HepG2 (cell line): ENCODE measurements at regions not wholly inside any gene's neighbourhood (a gene's known extent, or its start where the extent isn't known, plus 50 kb on each side); places are given as distances from the start of the nearest gene placed in this dataset.

Source experiments
- CAMTA2 ChIP-seq: sonication (generic); formaldehyde crosslinking; IDR thresholded peaks from 2 replicates; pipeline ENCODE4 v1.4.0; 2020; ENCODE audit warnings: mild to moderate bottlenecking, missing genetic modification reagents, borderline replicate concordance
- DNMT1 ChIP-seq: sonication (generic); formaldehyde crosslinking; IDR thresholded peaks from 2 replicates; pipeline ENCODE4 v1.5.1; 2020; ENCODE audit warnings: mild to moderate bottlenecking, missing genetic modification reagents
- DPF2 ChIP-seq: sonication (generic); formaldehyde crosslinking; IDR thresholded peaks from 2 replicates; pipeline ENCODE4 v1.4.0; 2020; ENCODE audit warnings: mild to moderate bottlenecking, low read depth, missing genetic modification reagents, borderline replicate concordance
- HCFC1 ChIP-seq: fragments of 150-350 bp; IDR thresholded peaks from 2 replicates; pipeline ENCODE4 v1.6.1; 2014; ENCODE audit warnings: low read depth, low read length
- SAFB2 ChIP-seq: sonication (generic); formaldehyde crosslinking; IDR thresholded peaks from 2 replicates; pipeline ENCODE4 v1.5.1; 2020; ENCODE audit warnings: missing genetic modification reagents, low read depth, mild to moderate bottlenecking, borderline replicate concordance
- SAP130 ChIP-seq: IDR thresholded peaks from 2 replicates; pipeline ENCODE4 v1.6.1; 2016; ENCODE audit warnings: low read depth
- SYNCRIP ChIP-seq: fragments of 200-400 bp; formaldehyde crosslinking; IDR thresholded peaks from 2 replicates; pipeline ENCODE4 v1.6.1; 2018; ENCODE audit warnings: mild to moderate bottlenecking, low read depth, low read length; ENCODE audit not compliant: insufficient read depth
- ZNF619 ChIP-seq: sonication (generic); formaldehyde crosslinking; IDR thresholded peaks from 2 replicates; pipeline ENCODE4 v1.4.0; 2020; ENCODE audit warnings: mild to moderate bottlenecking, missing genetic modification reagents
- ZNF670 ChIP-seq: sonication (generic); formaldehyde crosslinking; IDR thresholded peaks from 2 replicates; pipeline ENCODE4 v1.8.0; 2022; ENCODE audit warnings: mild to moderate bottlenecking, missing genetic modification reagents, borderline replicate concordance
- TF ChIP-seq, protein P1 (sequence below): sonication (generic); formaldehyde crosslinking; IDR thresholded peaks from 2 replicates; pipeline ENCODE4 v1.4.0; 2020; ENCODE audit warnings: missing genetic modification reagents
- TF ChIP-seq, protein P2 (sequence below): sonication (generic); formaldehyde crosslinking; IDR thresholded peaks from 2 replicates; pipeline ENCODE4 v1.9.0; 2021; ENCODE audit warnings: mild to moderate bottlenecking, missing genetic modification reagents
- TF ChIP-seq, protein P3 (sequence below): sonication (generic); formaldehyde crosslinking; IDR thresholded peaks from 2 replicates; pipeline ENCODE4 v1.4.0; 2020; ENCODE audit warnings: mild to moderate bottlenecking, missing genetic modification reagents

DNA sequence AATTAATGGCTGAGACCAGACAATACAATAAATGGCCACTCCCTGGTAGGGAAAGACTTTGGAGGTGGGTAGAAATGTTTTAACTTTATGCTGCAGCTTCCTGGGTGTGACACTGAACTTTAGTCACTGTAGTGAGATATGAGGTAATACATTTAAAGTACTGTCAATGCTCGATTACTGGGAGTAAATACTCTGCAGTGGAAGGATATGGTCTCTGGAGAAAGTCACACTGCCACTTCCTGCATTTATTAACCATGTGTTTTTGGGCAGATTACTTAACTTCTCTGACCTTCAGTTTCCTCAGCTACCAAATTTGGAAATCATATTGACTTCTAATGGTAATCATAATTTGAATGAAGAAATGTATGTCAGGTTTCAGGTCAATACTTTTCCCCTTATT is 317.1 kb upstream of the TGFBR2 start (continued):
- peak; percentile 64 for TF ChIP-seq SAP130
- TF ChIP-seq, protein P1, sequence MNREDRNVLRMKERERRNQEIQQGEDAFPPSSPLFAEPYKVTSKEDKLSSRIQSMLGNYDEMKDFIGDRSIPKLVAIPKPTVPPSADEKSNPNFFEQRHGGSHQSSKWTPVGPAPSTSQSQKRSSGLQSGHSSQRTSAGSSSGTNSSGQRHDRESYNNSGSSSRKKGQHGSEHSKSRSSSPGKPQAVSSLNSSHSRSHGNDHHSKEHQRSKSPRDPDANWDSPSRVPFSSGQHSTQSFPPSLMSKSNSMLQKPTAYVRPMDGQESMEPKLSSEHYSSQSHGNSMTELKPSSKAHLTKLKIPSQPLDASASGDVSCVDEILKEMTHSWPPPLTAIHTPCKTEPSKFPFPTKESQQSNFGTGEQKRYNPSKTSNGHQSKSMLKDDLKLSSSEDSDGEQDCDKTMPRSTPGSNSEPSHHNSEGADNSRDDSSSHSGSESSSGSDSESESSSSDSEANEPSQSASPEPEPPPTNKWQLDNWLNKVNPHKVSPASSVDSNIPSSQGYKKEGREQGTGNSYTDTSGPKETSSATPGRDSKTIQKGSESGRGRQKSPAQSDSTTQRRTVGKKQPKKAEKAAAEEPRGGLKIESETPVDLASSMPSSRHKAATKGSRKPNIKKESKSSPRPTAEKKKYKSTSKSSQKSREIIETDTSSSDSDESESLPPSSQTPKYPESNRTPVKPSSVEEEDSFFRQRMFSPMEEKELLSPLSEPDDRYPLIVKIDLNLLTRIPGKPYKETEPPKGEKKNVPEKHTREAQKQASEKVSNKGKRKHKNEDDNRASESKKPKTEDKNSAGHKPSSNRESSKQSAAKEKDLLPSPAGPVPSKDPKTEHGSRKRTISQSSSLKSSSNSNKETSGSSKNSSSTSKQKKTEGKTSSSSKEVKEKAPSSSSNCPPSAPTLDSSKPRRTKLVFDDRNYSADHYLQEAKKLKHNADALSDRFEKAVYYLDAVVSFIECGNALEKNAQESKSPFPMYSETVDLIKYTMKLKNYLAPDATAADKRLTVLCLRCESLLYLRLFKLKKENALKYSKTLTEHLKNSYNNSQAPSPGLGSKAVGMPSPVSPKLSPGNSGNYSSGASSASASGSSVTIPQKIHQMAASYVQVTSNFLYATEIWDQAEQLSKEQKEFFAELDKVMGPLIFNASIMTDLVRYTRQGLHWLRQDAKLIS (CRISPR knock-in tag) = no peak
- TF ChIP-seq DPF2 (CRISPR knock-in tag) = no peak; the same call in 1 of the 2 replicates
- TF ChIP-seq, protein P2, sequence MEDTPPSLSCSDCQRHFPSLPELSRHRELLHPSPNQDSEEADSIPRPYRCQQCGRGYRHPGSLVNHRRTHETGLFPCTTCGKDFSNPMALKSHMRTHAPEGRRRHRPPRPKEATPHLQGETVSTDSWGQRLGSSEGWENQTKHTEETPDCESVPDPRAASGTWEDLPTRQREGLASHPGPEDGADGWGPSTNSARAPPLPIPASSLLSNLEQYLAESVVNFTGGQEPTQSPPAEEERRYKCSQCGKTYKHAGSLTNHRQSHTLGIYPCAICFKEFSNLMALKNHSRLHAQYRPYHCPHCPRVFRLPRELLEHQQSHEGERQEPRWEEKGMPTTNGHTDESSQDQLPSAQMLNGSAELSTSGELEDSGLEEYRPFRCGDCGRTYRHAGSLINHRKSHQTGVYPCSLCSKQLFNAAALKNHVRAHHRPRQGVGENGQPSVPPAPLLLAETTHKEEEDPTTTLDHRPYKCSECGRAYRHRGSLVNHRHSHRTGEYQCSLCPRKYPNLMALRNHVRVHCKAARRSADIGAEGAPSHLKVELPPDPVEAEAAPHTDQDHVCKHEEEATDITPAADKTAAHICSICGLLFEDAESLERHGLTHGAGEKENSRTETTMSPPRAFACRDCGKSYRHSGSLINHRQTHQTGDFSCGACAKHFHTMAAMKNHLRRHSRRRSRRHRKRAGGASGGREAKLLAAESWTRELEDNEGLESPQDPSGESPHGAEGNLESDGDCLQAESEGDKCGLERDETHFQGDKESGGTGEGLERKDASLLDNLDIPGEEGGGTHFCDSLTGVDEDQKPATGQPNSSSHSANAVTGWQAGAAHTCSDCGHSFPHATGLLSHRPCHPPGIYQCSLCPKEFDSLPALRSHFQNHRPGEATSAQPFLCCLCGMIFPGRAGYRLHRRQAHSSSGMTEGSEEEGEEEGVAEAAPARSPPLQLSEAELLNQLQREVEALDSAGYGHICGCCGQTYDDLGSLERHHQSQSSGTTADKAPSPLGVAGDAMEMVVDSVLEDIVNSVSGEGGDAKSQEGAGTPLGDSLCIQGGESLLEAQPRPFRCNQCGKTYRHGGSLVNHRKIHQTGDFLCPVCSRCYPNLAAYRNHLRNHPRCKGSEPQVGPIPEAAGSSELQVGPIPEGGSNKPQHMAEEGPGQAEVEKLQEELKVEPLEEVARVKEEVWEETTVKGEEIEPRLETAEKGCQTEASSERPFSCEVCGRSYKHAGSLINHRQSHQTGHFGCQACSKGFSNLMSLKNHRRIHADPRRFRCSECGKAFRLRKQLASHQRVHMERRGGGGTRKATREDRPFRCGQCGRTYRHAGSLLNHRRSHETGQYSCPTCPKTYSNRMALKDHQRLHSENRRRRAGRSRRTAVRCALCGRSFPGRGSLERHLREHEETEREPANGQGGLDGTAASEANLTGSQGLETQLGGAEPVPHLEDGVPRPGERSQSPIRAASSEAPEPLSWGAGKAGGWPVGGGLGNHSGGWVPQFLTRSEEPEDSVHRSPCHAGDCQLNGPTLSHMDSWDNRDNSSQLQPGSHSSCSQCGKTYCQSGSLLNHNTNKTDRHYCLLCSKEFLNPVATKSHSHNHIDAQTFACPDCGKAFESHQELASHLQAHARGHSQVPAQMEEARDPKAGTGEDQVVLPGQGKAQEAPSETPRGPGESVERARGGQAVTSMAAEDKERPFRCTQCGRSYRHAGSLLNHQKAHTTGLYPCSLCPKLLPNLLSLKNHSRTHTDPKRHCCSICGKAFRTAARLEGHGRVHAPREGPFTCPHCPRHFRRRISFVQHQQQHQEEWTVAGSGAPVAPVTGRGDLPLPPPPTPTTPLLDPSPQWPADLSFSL (CRISPR knock-in tag) = no peak
- no peak for TF ChIP-seq HCFC1
- no peak for TF ChIP-seq ZNF619 (CRISPR knock-in tag)
- no peak for TF ChIP-seq SAFB2 (CRISPR knock-in tag)
- no peak for TF ChIP-seq SYNCRIP
- TF ChIP-seq, protein P3, sequence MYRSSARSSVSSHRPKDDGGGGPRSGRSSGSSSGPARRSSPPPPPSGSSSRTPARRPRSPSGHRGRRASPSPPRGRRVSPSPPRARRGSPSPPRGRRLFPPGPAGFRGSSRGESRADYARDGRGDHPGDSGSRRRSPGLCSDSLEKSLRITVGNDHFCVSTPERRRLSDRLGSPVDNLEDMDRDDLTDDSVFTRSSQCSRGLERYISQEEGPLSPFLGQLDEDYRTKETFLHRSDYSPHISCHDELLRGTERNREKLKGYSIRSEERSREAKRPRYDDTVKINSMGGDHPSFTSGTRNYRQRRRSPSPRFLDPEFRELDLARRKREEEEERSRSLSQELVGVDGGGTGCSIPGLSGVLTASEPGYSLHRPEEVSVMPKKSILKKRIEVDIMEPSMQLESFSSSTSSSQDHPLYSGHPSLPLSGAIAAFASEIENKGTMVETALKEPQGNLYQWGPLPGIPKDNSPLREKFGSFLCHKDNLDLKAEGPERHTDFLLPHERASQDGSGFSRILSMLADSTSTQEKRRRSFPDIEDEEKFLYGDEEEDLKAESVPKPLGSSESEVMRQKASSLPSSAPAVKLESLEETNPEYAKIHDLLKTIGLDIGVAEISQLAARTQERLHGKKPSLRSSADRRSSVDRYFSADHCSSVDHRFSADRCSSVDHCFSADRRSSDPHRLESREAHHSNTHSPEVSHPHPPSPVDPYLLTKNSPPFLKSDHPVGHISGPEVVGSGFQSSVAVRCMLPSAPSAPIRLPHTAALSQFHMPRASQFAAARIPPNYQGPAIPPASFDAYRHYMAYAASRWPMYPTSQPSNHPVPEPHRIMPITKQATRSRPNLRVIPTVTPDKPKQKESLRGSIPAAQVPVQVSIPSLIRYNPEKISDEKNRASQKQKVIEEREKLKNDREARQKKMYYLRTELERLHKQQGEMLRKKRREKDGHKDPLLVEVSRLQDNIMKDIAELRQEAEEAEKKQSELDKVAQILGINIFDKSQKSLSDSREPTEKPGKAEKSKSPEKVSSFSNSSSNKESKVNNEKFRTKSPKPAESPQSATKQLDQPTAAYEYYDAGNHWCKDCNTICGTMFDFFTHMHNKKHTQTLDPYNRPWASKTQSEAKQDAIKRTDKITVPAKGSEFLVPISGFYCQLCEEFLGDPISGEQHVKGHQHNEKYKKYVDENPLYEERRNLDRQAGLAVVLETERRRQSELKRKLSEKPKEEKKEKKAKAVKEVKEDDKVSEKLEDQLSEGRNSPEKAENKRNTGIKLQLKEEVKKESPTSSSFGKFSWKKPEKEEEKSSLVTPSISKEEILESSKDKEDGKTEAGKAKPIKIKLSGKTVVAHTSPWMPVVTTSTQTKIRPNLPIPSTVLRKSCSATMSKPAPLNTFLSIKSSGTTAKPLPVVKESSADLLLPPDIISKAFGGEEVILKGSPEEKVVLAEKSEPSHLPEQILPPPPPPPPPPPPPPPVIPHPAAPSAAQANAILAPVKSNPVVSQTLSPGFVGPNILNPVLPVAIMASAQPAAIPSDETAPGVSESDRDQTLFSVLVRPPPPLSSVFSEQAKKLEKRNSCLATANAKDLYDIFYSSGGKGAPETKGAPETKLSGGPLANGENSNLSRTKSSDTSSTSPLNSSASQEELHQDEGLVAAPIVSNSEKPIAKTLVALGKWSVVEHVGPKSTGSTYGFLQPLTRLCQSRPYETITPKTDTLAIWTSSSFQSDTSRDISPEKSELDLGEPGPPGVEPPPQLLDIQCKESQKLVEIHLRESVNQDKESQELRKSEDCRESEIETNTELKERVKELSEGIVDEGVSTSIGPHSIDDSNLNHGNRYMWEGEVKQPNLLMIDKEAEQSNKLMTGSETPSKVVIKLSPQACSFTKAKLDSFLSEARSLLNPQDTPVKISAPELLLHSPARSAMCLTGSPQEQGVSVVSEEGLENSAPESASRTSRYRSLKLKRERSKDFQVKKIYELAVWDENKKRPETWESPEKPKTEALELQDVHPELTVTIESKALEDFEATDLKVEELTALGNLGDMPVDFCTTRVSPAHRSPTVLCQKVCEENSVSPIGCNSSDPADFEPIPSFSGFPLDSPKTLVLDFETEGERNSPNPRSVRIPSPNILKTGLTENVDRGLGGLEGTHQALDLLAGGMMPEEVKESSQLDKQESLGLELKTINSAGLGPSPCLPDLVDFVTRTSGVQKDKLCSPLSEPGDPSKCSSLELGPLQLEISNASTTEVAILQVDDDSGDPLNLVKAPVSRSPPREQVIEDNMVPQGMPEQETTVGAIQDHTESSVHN (CRISPR knock-in tag) = no peak
- no peak for TF ChIP-seq DNMT1 (CRISPR knock-in tag)
- no peak for TF ChIP-seq CAMTA2 (CRISPR knock-in tag)
- TF ChIP-seq ZNF670 (CRISPR knock-in tag) = no peak
